A549 (cell line): ENCODE measurements at regions not wholly inside any gene's neighbourhood (a gene's known extent, or its start where the extent isn't known, plus 50 kb on each side); places are given as distances from the start of the nearest gene placed in this dataset.

Source experiments
- CHD2 ChIP-seq: fragments of 150-350 bp; IDR thresholded peaks from 2 replicates; pipeline ENCODE4 v1.6.1; 2014; ENCODE audit warnings: low read length; ENCODE audit not compliant: partially characterized antibody
- CTCF ChIP-seq: fragments of >200 bp; sonication (Bioruptor Twin); formaldehyde crosslinking; IDR thresholded peaks from 3 replicates; pipeline ENCODE4 v1.5.1; 2016
- FOSB ChIP-seq: fragments of 250-450 bp; sonication (Bioruptor Pico); IDR thresholded peaks from 2 replicates; pipeline ENCODE4 v1.5.0; 2020; ENCODE audit warnings: mild to moderate bottlenecking, moderate library complexity
- MYC ChIP-seq: IDR thresholded peaks from 2 replicates; pipeline ENCODE4 v1.6.1; 2012; ENCODE audit warnings: mild to moderate bottlenecking, inconsistent platforms, low read length, improper control_type of control experiment, borderline replicate concordance
- NPAS2 ChIP-seq: fragments of 250-450 bp; sonication (Bioruptor Pico); IDR thresholded peaks from 2 replicates; pipeline ENCODE4 v1.8.0; 2022; ENCODE audit warnings: mild to moderate bottlenecking, moderate library complexity, borderline replicate concordance
- POLR2A ChIP-seq: IDR thresholded peaks from 2 replicates; pipeline ENCODE4 v1.6.1; 2012; ENCODE audit warnings: mild to moderate bottlenecking, low read length
- REST ChIP-seq: fragments of 200-600 bp; sonication (generic); IDR thresholded peaks from 2 replicates; pipeline ENCODE4 v1.6.1; 2016; ENCODE audit warnings: antibody characterized with exemption, mild to moderate bottlenecking, moderate library complexity
- SREBF2 ChIP-seq: fragments of 450-650 bp; IDR thresholded peaks from 2 replicates; pipeline ENCODE4 v1.6.1; 2014; ENCODE audit warnings: mild to moderate bottlenecking, moderate library complexity

GRCh38 chr6:120272038-120272437 lies 922.5 kb upstream of the MAN1A1 start:
- TF ChIP-seq CHD2 = no peak
- no peak for TF ChIP-seq FOSB (CRISPR knock-in tag)
- TF ChIP-seq MYC = no peak
- no peak for TF ChIP-seq CTCF
- TF ChIP-seq POLR2A = no peak
- TF ChIP-seq NPAS2 (CRISPR knock-in tag) = no peak
- no peak for TF ChIP-seq SREBF2
- TF ChIP-seq REST = no peak
